ENCODE measurements at regions not wholly inside any gene's neighbourhood (a gene's known extent, or its start where the extent isn't known, plus 50 kb on each side); places are given as distances from the start of the nearest gene placed in this dataset.

DNA sequence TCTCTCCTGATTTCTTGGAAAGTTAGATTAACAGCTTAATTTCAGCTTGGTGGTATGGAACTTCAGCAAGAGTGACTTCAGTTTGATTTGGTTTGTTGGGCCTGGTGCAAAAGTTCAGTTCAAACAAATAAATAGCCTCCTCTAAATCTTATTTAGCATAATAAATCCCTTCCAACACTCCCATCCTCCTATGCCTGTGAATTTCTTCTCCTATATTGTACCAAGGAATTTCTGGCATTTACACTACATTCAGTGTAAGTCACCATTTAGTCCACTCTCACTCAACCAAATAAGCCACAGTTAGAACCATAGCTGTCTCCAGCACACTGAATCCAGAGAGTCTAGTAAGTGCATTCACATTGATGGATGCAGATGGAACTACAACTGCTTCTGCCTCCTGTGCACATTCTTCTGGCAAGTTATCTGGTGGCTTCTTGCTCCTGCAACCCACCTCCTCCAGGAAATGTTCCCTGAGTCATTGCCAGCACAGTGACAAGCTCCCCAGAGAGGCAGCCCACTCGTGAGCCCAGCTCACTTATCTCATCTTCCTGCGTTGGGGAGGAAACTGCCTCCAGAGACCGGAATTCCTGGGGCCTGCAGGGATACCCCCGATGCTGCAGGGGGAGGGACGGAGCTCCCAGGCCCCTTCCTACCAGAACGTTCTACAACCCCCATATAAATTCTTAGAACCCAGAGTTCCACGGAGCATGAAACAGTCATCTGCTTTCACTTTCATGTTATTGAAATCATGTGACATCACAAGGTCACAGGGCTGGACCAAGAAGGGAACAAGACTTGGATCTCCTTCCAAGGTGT lies 318.3 kb downstream of the PHKB start:
- DNase-seq (ENCODE audit: low spot score): no peak

DNA sequence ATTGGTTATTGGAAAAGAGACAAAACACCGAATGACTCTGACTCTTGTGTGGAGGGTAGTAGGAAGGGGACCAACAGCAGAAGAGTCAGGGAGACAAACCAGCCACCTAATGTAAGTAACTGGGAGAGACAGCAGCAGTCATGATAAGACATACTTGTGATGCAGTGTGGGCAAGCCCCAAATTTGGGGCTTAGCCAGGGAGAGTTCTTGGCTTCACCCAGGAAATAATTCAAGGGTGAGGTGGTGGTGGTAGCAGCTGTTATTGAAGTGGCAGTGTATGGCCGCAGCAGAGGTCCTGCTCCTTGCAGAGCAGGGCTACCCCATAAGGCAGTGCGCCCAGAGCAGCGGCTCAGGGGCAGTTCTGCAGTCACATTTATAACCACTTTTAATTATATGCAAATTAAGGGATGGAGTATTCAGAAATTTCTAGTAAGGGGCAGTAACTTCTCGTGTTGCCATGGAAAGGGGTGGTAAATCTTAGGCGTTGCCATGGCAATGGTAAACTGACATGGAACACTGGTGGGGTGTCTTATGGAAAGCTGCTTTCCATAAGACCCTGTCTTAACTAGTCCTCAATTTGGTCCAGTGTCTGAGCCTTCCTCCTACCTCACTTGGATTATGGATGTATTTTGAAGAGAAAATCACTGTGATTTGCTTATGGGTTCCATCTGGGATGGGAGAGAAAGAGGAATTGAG lies 317.1 kb downstream of the PHKB start:
- DNase-seq (ENCODE audit: low spot score): no peak

DNA sequence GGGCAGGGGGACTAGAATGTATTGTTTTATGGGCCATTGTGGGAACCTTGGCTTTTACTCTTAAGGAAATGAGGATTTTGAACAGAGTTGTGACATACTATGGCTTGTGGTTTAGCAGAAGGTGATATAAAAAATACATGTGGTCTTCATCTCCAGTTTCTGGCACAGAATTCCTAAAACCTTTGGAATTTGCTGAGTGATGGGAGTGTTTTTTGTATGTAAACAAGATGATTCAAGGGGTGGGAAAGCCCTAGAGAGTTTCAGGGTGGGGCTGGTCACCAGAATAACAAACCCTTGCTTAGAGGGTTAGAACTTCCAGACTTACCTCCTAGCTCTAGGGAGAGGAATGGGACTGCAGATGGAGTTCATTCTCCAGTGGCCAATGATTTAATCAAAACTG lies 316.1 kb downstream of the PHKB start:
- DNase-seq (ENCODE audit: low spot score): no peak

DNA sequence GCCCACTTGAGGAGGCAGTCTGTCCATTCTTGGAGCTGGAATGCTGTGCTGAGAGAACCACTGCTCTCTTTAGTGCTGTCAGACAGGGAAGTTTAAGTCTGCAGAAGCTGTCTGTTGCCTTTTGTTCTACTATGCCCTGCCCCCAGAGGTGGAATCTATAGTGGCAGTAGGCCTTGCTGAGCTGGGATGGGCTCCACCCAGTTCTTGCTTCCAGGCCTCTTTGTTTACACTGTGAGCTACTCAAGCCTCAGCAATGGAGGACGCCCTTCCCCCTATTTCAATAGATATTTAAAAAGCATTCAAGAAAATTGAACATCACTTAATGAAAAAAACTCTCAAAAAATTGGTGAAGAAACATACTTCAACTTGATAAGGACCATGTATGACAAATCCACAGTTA lies 313.5 kb downstream of the PHKB start:
- DNase-seq (ENCODE audit: low spot score): no peak

DNA sequence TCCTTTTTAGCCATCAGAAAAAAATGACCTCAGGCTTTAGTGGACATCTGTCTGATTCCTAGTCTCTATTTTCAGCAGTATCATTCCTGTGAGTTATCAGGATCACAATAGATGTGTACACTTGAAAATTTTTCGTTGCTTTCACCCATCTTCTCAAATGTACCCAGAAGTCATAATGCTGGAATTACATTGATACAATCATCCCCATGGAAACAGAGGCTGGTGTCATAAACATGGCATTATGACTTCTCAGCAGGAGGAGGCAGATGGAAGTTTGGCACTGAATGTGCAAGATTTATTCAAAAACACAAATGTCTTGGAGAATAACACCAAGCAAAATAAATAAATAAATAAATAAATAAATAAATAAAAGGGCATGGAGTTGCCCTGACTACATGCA lies 292.5 kb downstream of the PHKB start:
- no peak for DNase-seq (ENCODE audit: low spot score)

Data from HuH-7.5 (cell line).